ENCODE measurements at regions not wholly inside any gene's neighbourhood (a gene's known extent, or its start where the extent isn't known, plus 50 kb on each side); places are given as distances from the start of the nearest gene placed in this dataset.

- H3K4me2 ChIP-seq (ENCODE audit: low read length): no peak overlapping the region
- TF ChIP-seq EZH2phosphoT487 (IDR thresholded peaks at IDR 0.05; ENCODE audit: borderline replicate concordance, low read depth, low read length): no peak
- TF ChIP-seq CTCF (conservative IDR thresholded peaks at IDR 0.05; ENCODE audit: low read length): no peak
- no peaks in the 10 kb centered on the region for H3K9me3 ChIP-seq (ENCODE audit: low read length)
- ChIA-PET POLR2A (interaction anchor here (1.0 kb wide), 1 partner anchor 315 kb away, joined by 8 read pairs; no protein-coding TSS in a partner anchor), CTCF (ENCODE audit: unreplicated experiment) (no interaction called here)
- no TSS peak for BruUV-seq (replicated peaks)
- no peaks in the 10 kb centered on the region for H4K20me1 ChIP-seq (ENCODE audit: insufficient read depth, low read length)
- H3K27ac ChIP-seq (ENCODE audit: low read depth, low read length, poor library complexity, severe bottlenecking): no peak overlapping the region
- H3K4me3 ChIP-seq (ENCODE audit: low read depth, low read length, poor library complexity, severe bottlenecking): no peak overlapping the region
- DNase-seq (ENCODE audit: low spot score): no peak
- H3K9me2 ChIP-seq (ENCODE audit: insufficient read depth, low read length): no peaks in the 10 kb centered on the region
- no peaks in the 10 kb centered on the region for H3K79me2 ChIP-seq (ENCODE audit: insufficient read depth, low read depth, low read length)
- no peaks in the 10 kb centered on the region for H3K4me1 ChIP-seq (ENCODE audit: insufficient read depth, low read length, poor library complexity, severe bottlenecking)
- no peaks in the 10 kb centered on the region for H3K36me3 ChIP-seq (ENCODE audit: insufficient read depth, low read length)
- no peak overlapping the region for H2AFZ ChIP-seq (ENCODE audit: low read length)
- intact Hi-C loops (cut with micrococcal nuclease; ENCODE audit: unreplicated experiment): no loop called here
Measured at GRCh38 chr1:234897754-234898454, 230.7 kb downstream of the TOMM20 start.

GRCh38 chr1:234897390-234897749, 231.3 kb downstream of the TOMM20 start:
- DNase-seq (ENCODE audit: low spot score): no peak
- ChIA-PET CTCF (ENCODE audit: unreplicated experiment) (no interaction called here), POLR2A (interaction anchor here (1.0 kb wide), 1 partner anchor 315 kb away, joined by 8 read pairs; no protein-coding TSS in a partner anchor)
- H3K4me1 ChIP-seq (ENCODE audit: insufficient read depth, low read length, poor library complexity, severe bottlenecking): no peaks in the 10 kb centered on the region
- no peaks in the 10 kb centered on the region for H3K9me2 ChIP-seq (ENCODE audit: insufficient read depth, low read length)
- BruUV-seq (replicated peaks): no TSS peak
- no peaks in the 10 kb centered on the region for H4K20me1 ChIP-seq (ENCODE audit: insufficient read depth, low read length)
- H3K4me3 ChIP-seq (ENCODE audit: low read depth, low read length, poor library complexity, severe bottlenecking): no peak overlapping the region
- no peaks in the 10 kb centered on the region for H3K9me3 ChIP-seq (ENCODE audit: low read length)
- H3K4me2 ChIP-seq (ENCODE audit: low read length): no peak overlapping the region
- H3K79me2 ChIP-seq (ENCODE audit: insufficient read depth, low read depth, low read length): no peaks in the 10 kb centered on the region
- no peaks in the 10 kb centered on the region for H3K36me3 ChIP-seq (ENCODE audit: insufficient read depth, low read length)
- H2AFZ ChIP-seq (ENCODE audit: low read length): no peak overlapping the region
- intact Hi-C loops (cut with micrococcal nuclease; ENCODE audit: unreplicated experiment): no loop called here
- no peak for TF ChIP-seq CTCF (conservative IDR thresholded peaks at IDR 0.05; ENCODE audit: low read length)
- no peak for TF ChIP-seq EZH2phosphoT487 (IDR thresholded peaks at IDR 0.05; ENCODE audit: borderline replicate concordance, low read depth, low read length)
- H3K27ac ChIP-seq (ENCODE audit: low read depth, low read length, poor library complexity, severe bottlenecking): no peak overlapping the region

Data from OCI-LY7 (cell line).